GM19372 (cell line): ENCODE measurements at regions not wholly inside any gene's neighbourhood (a gene's known extent, or its start where the extent isn't known, plus 50 kb on each side); places are given as distances from the start of the nearest gene placed in this dataset.
"Not testable (repeated sequence)": the region's sequence is repeated elsewhere in the genome, so short reads cannot be mapped to it uniquely, and the experiment has no call there.

ENCODE experiments used
- ATAC-seq: cut with Tn5 transposase; IDR thresholded peaks from one replicate; pipeline ENCODE4 v1.9.1; 2021; ENCODE audit warnings: mild to moderate bottlenecking, low read depth, moderate library complexity; ENCODE audit not compliant: unreplicated experiment

DNA sequence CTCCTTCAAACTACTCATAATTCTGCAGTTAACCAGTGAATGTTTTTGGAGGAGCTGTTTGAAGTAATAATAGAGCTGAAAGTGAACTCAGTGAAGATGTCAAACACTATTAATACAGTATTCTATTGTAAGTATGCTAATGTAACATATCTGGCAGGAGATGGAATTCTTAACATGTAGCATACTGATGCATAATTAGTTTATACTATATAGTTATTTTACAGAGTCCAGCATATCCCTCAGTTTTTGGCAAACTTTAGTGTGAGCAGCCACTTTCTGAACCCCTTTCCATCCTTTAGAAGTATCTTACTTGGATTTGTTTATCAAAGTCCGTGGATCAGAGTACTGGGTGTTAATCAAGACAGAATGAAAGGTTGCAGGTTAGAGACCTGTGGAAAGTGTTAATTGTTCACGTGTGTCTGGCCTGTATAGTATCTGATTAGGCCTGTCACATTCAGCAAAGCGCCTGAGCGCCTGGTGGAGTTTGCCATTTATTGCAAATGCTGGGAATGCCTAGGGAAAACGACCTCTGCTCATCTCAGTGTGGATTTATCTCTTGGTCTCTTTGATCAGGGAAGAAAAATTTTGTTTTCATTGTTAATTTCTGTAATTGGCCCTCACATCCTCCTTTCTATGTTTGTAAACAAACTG is 251.7 kb upstream of the MAD2L1 start:
- ATAC-seq = no peak

DNA sequence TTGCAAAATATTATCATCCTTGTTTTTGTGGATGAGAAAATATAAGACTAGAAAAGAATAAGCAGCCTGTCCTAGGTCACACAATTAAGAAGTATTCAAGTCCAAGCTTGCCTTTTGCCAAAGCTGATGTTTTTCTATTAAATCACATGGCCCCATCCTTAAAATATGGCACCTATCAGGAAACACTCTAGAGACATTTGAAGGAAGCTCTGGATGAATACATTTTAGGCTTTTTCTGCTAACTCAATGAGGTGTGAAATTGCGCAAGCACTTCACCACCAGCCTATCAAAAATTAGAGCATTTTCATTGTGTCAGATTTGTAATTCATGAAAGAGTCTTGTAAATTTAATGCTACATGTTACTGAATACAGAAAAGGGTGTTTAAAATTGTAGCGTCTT is 251.1 kb upstream of the MAD2L1 start:
- ATAC-seq = no peak

GRCh38 chr4:120316416-120316815 is 249.8 kb upstream of the MAD2L1 start:
- ATAC-seq = no peak

DNA sequence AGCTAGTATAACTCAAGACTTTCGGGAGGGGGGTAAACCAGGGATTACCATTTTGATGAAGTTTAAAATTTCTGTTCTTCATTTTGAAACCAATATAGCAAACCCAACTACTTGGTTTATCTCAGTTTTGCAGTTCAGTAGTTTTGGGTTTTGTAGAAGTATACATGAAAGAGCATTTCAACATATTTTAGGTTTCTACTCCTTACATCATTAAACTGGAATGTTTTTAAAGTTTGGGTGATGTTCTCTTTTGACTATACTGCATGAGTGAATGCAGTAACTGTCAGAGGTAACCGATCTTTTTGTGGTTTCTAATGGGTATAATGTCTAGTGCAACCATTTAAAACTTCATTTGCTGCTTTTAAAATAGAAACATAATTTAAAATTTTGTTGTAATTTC is 248.3 kb upstream of the MAD2L1 start:
- no peak for ATAC-seq

DNA sequence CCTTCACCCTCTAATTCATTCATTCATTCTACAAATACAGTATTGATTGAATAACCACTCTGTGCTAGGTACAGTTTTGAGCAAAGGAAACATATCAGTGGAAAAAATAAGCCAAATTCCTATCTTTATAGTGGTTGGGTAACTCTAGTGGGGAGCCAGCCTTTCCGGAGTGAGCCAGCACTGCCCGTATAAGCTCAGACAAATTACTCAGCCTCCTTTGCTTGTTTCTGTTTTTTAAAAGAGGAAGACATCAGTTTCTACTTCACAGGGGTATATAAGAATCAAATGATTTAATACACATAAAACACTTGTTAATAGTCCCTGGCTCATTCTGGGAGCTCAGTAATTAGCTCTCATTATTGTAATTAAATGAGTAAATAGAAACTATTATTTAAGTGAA is 238.2 kb upstream of the MAD2L1 start:
- ATAC-seq = no peak

- ATAC-seq = no peak
Measured at GRCh38 chr4:120299631-120300030, 233.0 kb upstream of the MAD2L1 start.

- ATAC-seq = no peak
Measured at GRCh38 chr4:120293341-120293740, 226.7 kb upstream of the MAD2L1 start.

GRCh38 chr4:120291541-120291940 is 224.9 kb upstream of the MAD2L1 start:
- no peak for ATAC-seq

DNA sequence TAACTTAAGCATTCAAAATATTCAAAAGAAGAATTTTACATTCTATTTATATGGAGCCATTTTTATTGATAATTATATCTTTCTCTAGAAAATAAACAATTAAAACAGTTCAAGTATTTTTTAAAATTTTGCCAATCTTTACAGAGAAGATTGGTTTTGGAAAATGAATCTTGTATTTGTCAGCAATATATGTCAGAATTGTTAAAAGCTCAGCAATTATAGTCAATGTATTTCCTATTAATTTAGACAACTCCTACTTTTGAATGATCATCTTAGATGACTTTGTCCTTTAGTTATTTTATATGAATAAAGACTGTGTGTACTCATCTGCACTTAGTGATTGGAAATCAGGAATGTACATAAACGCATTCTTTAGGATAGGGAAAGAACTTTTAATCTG is 223.9 kb upstream of the MAD2L1 start:
- ATAC-seq = no peak

- ATAC-seq = no peak
Measured at GRCh38 chr4:120286813-120287212, 220.2 kb upstream of the MAD2L1 start.

- no peak for ATAC-seq
Measured at GRCh38 chr4:120281581-120281980, 214.9 kb upstream of the MAD2L1 start.

GRCh38 chr4:120277391-120277790 is 210.7 kb upstream of the MAD2L1 start:
- ATAC-seq = no peak

- ATAC-seq = no peak
Measured at GRCh38 chr4:120266602-120267001, 200.0 kb upstream of the MAD2L1 start.

DNA sequence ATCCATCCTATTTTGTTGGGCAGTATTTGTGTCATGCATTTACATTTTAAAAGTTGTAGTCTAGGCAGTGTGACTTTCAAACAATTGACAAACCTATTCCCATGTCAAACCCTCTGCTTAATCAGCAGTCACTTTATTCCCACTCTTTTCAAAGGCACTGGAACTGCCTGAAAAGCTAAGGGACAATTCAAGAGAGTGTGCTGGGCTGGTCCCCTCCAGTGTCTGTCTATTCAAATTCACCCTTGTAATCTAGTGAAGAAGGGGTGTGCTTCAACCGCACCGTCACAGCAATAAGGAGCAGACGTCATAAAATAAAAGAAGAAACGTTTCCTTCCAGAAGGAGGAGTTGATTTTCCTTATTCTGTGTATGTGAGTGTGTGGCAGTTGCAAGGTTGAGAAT is 197.0 kb upstream of the MAD2L1 start:
- no peak for ATAC-seq

DNA sequence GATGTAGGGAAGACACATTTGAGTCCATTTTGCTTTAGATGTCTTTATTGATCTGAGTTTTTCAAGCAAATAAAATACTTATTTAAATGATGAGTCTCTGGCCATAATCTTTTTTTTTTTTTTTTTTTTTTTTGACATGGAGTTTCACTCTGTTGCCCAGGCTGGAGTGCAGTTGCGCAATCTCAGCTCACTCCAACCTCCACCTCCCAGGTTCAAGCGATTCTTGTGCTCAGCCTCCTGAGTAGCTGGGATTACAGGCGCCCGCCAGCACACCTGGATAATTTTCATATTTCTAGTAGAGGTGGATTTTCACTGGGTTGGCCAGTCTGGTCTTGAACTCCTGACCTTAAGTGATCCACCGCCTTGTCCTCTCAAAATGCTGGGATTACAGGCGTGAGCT is 194.5 kb upstream of the MAD2L1 start:
- no peak for ATAC-seq

- not testable (repeated sequence) for ATAC-seq
Measured at GRCh38 chr4:120256112-120256775, 189.6 kb upstream of the MAD2L1 start.

GRCh38 chr4:120238277-120238973 is 171.8 kb upstream of the MAD2L1 start:
- ATAC-seq = no peak

DNA sequence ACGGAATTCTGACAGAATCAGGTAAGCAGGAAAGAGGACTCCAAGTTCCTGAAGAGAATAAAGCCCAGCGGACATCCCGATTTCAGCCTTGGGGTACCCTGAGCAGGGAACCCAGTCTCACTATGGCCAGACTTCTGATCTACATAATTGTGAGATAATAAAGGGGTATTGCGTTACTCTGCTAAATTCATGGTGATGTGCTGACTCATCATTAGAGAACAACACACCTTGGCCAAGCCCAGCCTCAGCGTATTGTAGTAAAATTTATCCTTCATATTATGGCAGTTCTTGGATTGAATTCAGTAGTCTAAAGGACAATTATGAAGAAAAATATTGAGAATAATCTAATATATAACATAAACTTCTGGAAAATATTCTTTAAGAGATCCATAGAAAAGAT is 170.2 kb upstream of the MAD2L1 start:
- no peak for ATAC-seq

DNA sequence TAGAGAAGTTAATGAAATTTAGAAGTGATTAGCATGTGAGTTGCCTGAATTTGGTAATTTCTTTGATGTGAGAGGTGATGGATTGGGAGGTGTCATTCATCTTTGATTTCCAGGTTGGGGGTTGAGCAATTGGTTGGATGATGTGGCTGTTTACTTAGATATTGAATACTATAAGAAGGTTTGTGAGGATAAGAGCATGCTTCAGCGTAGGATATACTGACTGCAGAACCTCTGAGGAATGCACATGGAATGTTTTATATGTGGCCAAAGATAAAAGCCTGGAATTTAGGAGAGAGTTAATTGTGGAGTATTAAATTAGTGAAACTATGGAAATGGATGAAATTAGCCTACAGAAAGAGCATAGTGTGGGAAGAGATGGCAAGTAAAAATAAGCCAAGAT is 165.4 kb upstream of the MAD2L1 start:
- no peak for ATAC-seq

DNA sequence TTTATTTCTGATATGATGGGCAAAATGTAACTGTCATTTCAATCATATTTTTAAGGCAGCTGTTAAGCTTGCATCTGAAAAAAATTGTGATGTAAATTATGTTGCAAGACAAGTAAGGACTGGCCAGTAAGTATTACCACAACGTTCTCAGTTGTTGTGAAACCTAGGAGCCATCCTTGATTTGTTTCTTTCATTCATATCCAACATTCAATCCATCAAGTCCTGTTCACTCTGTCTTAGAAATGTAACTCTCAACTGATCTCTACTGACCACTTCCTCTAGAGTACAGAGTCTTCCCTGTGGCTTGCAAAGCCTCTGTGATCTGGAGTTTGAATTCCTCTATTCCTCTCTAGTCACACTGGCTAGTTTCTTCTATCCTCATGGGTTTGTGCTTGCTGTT is 161.4 kb upstream of the MAD2L1 start:
- no peak for ATAC-seq

DNA sequence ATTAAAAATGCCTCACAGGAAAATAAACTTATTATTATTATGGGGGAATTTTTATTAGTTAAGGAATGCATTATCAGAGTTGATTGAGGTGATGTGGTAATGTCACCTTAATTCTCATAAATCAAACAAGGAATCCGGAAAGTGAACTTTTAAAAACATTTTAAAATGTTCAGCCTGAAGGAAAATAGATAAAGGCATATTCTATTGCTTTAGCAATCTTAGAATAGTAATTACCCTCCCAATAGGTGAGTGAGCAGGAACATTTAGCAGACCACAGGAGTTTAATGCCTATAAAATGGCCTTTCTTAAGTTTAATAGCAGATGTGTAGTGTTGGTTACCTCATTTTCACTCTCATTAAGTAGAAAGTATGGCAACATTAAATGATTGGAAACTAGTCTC is 160.9 kb upstream of the MAD2L1 start:
- ATAC-seq = no peak

DNA sequence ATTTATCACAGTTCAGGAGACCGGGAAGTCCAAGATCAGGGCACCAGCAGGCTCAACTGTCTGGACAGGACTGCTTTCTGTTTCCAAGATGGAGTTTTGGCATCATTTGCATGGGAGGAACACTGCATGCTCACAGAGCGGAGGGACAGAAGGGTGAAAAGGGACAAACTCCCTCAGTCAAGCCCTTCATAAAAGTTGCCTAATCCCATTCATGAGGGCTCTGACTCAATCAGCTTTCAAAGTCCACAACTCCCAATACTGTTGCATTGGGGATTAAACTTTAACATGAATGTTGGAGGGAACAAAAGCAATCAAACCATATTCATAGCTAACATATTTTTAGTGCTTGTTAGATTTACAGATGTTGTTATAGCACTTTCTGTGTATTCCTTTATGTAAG is 158.9 kb upstream of the MAD2L1 start:
- ATAC-seq = no peak
